Osteoblast (primary cell): ENCODE measurements at regions not wholly inside any gene's neighbourhood (a gene's known extent, or its start where the extent isn't known, plus 50 kb on each side); places are given as distances from the start of the nearest gene placed in this dataset.
A peak's percentile ranks its signal among the peaks of the same experiment; 100 is the strongest.

Source experiments
- DNase-seq: peaks from one replicate; pipeline ENCODE4 v3.0.0; 2011; ENCODE audit warnings: low spot score, mixed read lengths; ENCODE audit not compliant: insufficient read length; ENCODE audit errors: missing footprints
- H2AFZ ChIP-seq: 2 replicates; pipeline ENCODE4 v1.6.0; 2011; ENCODE audit warnings: mild to moderate bottlenecking, low read length
- H3K27ac ChIP-seq: 2 replicates; pipeline ENCODE4 v1.5.1; 2011; ENCODE audit warnings: mild to moderate bottlenecking, low read depth, low read length, moderate library complexity
- H3K27me3 ChIP-seq: 2 replicates; pipeline ENCODE4 v1.6.0; 2012; ENCODE audit warnings: mild to moderate bottlenecking, control low read depth, inconsistent platforms, low read length, moderate library complexity; ENCODE audit not compliant: insufficient read depth
- H3K36me3 ChIP-seq: 2 replicates; pipeline ENCODE4 v1.5.1; 2011; ENCODE audit warnings: mild to moderate bottlenecking, low read length, control low read depth, moderate library complexity; ENCODE audit not compliant: insufficient read depth
- H3K4me1 ChIP-seq: 2 replicates; pipeline ENCODE4 v1.5.1; 2011; ENCODE audit warnings: mild to moderate bottlenecking, low read length, control low read depth, moderate library complexity; ENCODE audit not compliant: insufficient read depth
- H3K4me2 ChIP-seq: 2 replicates; pipeline ENCODE4 v1.6.0; 2011; ENCODE audit warnings: mild to moderate bottlenecking, low read length; ENCODE audit not compliant: insufficient read depth
- H3K4me3 ChIP-seq: fragments of 200-600 bp; sonication (generic); 3 replicates; pipeline ENCODE4 v1.5.1; 2012; ENCODE audit warnings: mild to moderate bottlenecking, low read length, inconsistent platforms; ENCODE audit not compliant: insufficient read depth
- H3K79me2 ChIP-seq: 2 replicates; pipeline ENCODE4 v1.6.0; 2012; ENCODE audit warnings: mild to moderate bottlenecking, low read length, control low read depth, inconsistent platforms; ENCODE audit not compliant: insufficient read depth
- H3K9me3 ChIP-seq: 2 replicates; pipeline ENCODE4 v1.5.1; 2011; ENCODE audit warnings: low read depth, low read length, control low read depth
- H4K20me1 ChIP-seq: 2 replicates; pipeline ENCODE4 v1.6.0; 2012; ENCODE audit warnings: mild to moderate bottlenecking, low read length, control low read depth; ENCODE audit not compliant: insufficient read depth
- CTCF ChIP-seq: IDR thresholded peaks from 2 replicates; pipeline ENCODE4 v1.5.1; 2011; ENCODE audit warnings: mild to moderate bottlenecking, low read depth, low read length, moderate library complexity; ENCODE audit errors: extremely low read depth

- Histone ChIP-seq H3K79me2 (no peaks in the 10 kb centered on the region), H3K27me3 (peaks cover 47% of the 10 kb centered on the region), H3K27ac (no peak overlapping the region), H3K9me3 (no peaks in the 10 kb centered on the region), H3K36me3 (no peaks in the 10 kb centered on the region), H3K4me3 (no peak overlapping the region), H3K4me1 (no peaks in the 10 kb centered on the region), H3K4me2 (no peak overlapping the region), H4K20me1 (no peaks in the 10 kb centered on the region), H2AFZ (no peak overlapping the region)
- TF ChIP-seq CTCF, result no peak
- DNase-seq, result no peak
Measured at GRCh38 chr17:79401704-79402674, 208.9 kb downstream of the RBFOX3 start.

GRCh38 chr17:79400989-79401703 lies 209.7 kb downstream of the RBFOX3 start:
- Histone ChIP-seq H3K4me3 (peak overlapping the region; percentile 39), H4K20me1 (no peaks in the 10 kb centered on the region), H3K36me3 (no peaks in the 10 kb centered on the region), H3K4me1 (no peaks in the 10 kb centered on the region), H3K9me3 (no peaks in the 10 kb centered on the region), H3K79me2 (no peaks in the 10 kb centered on the region), H3K4me2 (peak overlapping the region; percentile 62), H3K27me3 (peaks cover 38% of the 10 kb centered on the region), H2AFZ (peak overlapping the region; percentile 33), H3K27ac (no peak overlapping the region)
- DNase-seq, result peak; percentile 97
- TF ChIP-seq CTCF, result peak; percentile 76

GRCh38 chr17:79399610-79400144 lies 211.2 kb downstream of the RBFOX3 start:
- Histone ChIP-seq H3K4me3 (no peak overlapping the region), H3K27me3 (peaks cover 30% of the 10 kb centered on the region)
- no peak for TF ChIP-seq CTCF

More at GRCh38 chr17:79399610-79400144, 211.2 kb downstream of the RBFOX3 start:
- H3K27ac ChIP-seq, result no peak overlapping the region
- no peak for DNase-seq
- H3K4me2 ChIP-seq, result no peak overlapping the region
- H3K36me3 ChIP-seq, result no peaks in the 10 kb centered on the region
- no peaks in the 10 kb centered on the region for H3K4me1 ChIP-seq
- H2AFZ ChIP-seq, result no peak overlapping the region
- no peaks in the 10 kb centered on the region for H3K9me3 ChIP-seq
- H3K79me2 ChIP-seq, result no peaks in the 10 kb centered on the region
- H4K20me1 ChIP-seq, result no peaks in the 10 kb centered on the region
